Osteocyte (in vitro differentiated cells): ENCODE measurements at regions not wholly inside any gene's neighbourhood (a gene's known extent, or its start where the extent isn't known, plus 50 kb on each side); places are given as distances from the start of the nearest gene placed in this dataset.

Experiments
- DNase-seq: peaks from one replicate; pipeline ENCODE4 v3.0.0; 2021; ENCODE audit warnings: mixed read lengths; ENCODE audit not compliant: unreplicated experiment; ENCODE audit errors: extremely low spot score
- H3K27ac Mint-ChIP-seq: one replicate; pipeline ENCODE4 v1.8.0; 2021; ENCODE audit warnings: mild to moderate bottlenecking, mixed read lengths; ENCODE audit not compliant: unreplicated experiment
- H3K27me3 Mint-ChIP-seq: one replicate; pipeline ENCODE4 v1.8.0; 2021; ENCODE audit warnings: mixed read lengths; ENCODE audit not compliant: unreplicated experiment
- H3K36me3 Mint-ChIP-seq: one replicate; pipeline ENCODE4 v1.8.0; 2021; ENCODE audit warnings: mixed read lengths; ENCODE audit not compliant: unreplicated experiment
- H3K4me1 Mint-ChIP-seq: one replicate; pipeline ENCODE4 v1.8.0; 2021; ENCODE audit warnings: mixed read lengths; ENCODE audit not compliant: unreplicated experiment
- H3K4me3 Mint-ChIP-seq: one replicate; pipeline ENCODE4 v1.8.0; 2021; ENCODE audit warnings: mild to moderate bottlenecking, moderate library complexity, mixed read lengths; ENCODE audit not compliant: unreplicated experiment
- H3K9me3 Mint-ChIP-seq: one replicate; pipeline ENCODE4 v1.8.0; 2021; ENCODE audit warnings: mixed read lengths; ENCODE audit not compliant: unreplicated experiment
- CTCF ChIP-seq: fragments of 200-600 bp; sonication (generic); IDR thresholded peaks from 2 replicates; pipeline ENCODE4 v1.5.0; 2021; ENCODE audit warnings: antibody characterized with exemption, mild to moderate bottlenecking, moderate library complexity

GRCh38 chr3:34022147-34022546 is 223.7 kb downstream of the PDCD6IP start:
- H3K4me3 Mint-ChIP-seq = no peak overlapping the region
- DNase-seq = no peak
- H3K9me3 Mint-ChIP-seq = no peaks in the 10 kb centered on the region
- H3K4me1 Mint-ChIP-seq = peaks cover 4% of the 10 kb centered on the region
- H3K27ac Mint-ChIP-seq = no peak overlapping the region
- no peaks in the 10 kb centered on the region for H3K27me3 Mint-ChIP-seq
- TF ChIP-seq CTCF = no peak
- H3K36me3 Mint-ChIP-seq = no peaks in the 10 kb centered on the region

DNA sequence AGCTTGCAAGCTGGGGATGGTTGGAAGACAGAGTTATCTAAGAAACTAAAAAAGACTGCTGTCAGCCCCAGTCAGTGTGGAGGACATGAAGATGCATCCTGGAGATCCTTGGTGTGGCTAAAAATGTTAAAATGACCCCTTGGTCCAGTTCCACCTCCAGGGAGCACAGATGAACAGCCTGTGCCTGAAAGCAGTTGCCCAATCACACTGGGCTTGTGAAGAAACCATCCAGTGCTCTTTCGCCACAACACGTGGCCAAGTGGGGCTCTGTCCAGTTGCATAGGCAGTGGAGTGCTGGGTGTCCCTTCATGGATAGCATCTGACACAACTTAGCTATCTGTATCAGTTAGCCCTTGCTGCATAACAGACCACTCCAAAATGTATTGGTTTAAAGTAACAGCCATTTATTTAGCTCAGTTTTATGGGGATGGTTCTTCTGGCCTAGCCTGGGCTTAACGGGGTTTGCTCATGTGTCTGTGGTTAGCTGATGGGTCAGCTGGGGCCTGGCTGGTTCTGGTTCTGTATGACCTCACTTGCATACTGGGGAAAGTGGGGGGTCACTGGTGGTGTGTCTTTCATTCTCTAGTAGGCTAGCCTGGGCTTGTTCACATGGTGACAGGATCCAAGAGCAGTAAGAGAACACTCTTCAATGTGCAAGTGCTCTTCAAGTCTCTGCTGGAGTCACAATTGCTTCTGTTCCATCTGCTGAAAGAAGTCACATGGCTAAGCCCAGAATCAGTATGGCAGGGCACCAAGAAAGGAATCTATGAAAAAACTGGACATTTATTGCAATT is 226.2 kb downstream of the PDCD6IP start:
- no peak for DNase-seq
- peaks cover 3% of the 10 kb centered on the region for H3K4me1 Mint-ChIP-seq
- H3K9me3 Mint-ChIP-seq = no peaks in the 10 kb centered on the region
- TF ChIP-seq CTCF = no peak
- no peaks in the 10 kb centered on the region for H3K27me3 Mint-ChIP-seq
- H3K36me3 Mint-ChIP-seq = no peaks in the 10 kb centered on the region
- H3K4me3 Mint-ChIP-seq = no peak overlapping the region
- no peak overlapping the region for H3K27ac Mint-ChIP-seq

GRCh38 chr3:34033839-34034238 is 235.4 kb downstream of the PDCD6IP start:
- Mint-ChIP-seq H3K4me1 (peaks cover 21% of the 10 kb centered on the region), H3K4me3 (no peak overlapping the region), H3K9me3 (peaks cover 9% of the 10 kb centered on the region), H3K36me3 (no peaks in the 10 kb centered on the region), H3K27me3 (no peaks in the 10 kb centered on the region), H3K27ac (no peak overlapping the region)
- DNase-seq = no peak
- TF ChIP-seq CTCF = no peak

DNA sequence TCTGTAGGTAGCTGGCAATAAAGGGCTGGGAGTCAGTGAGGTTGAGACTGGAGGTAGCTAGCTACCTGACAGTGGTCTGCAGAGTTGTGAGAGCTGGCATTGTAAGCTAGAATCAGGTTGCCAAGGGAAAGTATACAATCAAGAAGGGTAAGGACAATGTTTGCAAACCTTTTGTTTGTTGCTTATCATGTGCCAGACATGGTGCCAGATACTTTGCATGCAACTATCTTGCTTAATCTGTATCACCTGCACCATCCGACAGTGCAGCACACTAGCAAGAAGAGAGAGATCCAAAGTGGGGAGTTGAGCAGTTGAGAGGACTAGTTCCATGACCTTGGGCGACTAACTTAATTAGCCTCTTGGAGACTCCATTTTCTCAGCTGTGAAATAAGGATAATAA is 236.4 kb downstream of the PDCD6IP start:
- no peak for DNase-seq
- Mint-ChIP-seq H3K27me3 (no peaks in the 10 kb centered on the region), H3K9me3 (peaks cover 9% of the 10 kb centered on the region), H3K36me3 (no peaks in the 10 kb centered on the region), H3K4me3 (no peak overlapping the region), H3K27ac (no peak overlapping the region), H3K4me1 (peaks cover 23% of the 10 kb centered on the region)
- no peak for TF ChIP-seq CTCF

DNA sequence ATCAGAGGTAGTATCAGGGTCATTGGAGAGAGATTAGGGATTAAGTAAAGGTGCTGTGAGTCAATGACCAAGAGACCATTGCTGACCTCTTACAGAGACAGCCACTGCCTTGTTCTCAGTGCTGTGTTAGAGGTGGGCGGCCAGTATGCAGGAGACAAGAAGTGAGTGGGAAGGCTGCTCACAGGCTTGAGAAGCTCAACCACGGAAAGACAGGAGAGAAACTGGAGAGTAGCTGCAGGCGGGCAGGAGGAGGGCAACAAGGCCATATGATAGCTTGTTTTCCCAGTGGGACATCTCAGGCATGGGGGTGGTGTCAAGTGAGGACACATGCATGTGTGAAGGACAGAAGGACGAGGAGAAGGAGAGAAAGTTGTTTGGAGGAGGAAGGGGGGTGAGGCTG is 237.3 kb downstream of the PDCD6IP start:
- TF ChIP-seq CTCF = no peak
- Mint-ChIP-seq H3K36me3 (no peaks in the 10 kb centered on the region), H3K27ac (no peak overlapping the region), H3K4me1 (peaks cover 29% of the 10 kb centered on the region), H3K4me3 (no peak overlapping the region), H3K27me3 (no peaks in the 10 kb centered on the region), H3K9me3 (peaks cover 13% of the 10 kb centered on the region)
- DNase-seq = no peak
